Lower lobe of right lung (tissue), 2 donors: ENCODE measurements at regions not wholly inside any gene's neighbourhood (a gene's known extent, or its start where the extent isn't known, plus 50 kb on each side); places are given as distances from the start of the nearest gene placed in this dataset.

Experiments used
- ATAC-seq, 2 donors: fragments of 200-7000 bp; cut with Tn5 transposase; one replicate each; pipeline ENCODE4 v1.9.1; 2020 to 2022; ENCODE audit warnings: mild to moderate bottlenecking in 2 of 2, moderate library complexity in 2 of 2
- DNase-seq: peaks from one replicate; pipeline ENCODE4 v3.0.0-alpha.2; 2020
- H3K27ac ChIP-seq: fragments of 200-600 bp; one replicate; pipeline ENCODE4 v1.8.0; 2022
- H3K27me3 ChIP-seq: fragments of 200-600 bp; one replicate; pipeline ENCODE4 v1.8.0; 2022; ENCODE audit warnings: low read depth
- H3K36me3 ChIP-seq: fragments of 200-600 bp; one replicate; pipeline ENCODE4 v1.8.0; 2022; ENCODE audit warnings: mild to moderate bottlenecking
- H3K4me1 ChIP-seq: fragments of 200-600 bp; one replicate; pipeline ENCODE4 v1.8.0; 2022
- H3K4me3 ChIP-seq: fragments of 200-600 bp; one replicate; pipeline ENCODE4 v1.8.0; 2022; ENCODE audit warnings: mild to moderate bottlenecking
- H3K9me3 ChIP-seq: fragments of 200-600 bp; one replicate; pipeline ENCODE4 v1.8.0; 2022
- intact Hi-C: fragments of 100-400 bp; cut with DNase I; formaldehyde crosslinking; loops from one replicate; pipeline ENCODE4 v1.11.0; 2022
- TF ChIP-seq, protein P1 (sequence below): fragments of 200-600 bp; IDR thresholded peaks from one replicate; pipeline ENCODE4 v1.8.0; 2022; ENCODE audit warnings: antibody characterized with exemption, mild to moderate bottlenecking
- donor health status: DM: no; HTN: yes; CAD: no; lungs with severe emphysema.

DNA sequence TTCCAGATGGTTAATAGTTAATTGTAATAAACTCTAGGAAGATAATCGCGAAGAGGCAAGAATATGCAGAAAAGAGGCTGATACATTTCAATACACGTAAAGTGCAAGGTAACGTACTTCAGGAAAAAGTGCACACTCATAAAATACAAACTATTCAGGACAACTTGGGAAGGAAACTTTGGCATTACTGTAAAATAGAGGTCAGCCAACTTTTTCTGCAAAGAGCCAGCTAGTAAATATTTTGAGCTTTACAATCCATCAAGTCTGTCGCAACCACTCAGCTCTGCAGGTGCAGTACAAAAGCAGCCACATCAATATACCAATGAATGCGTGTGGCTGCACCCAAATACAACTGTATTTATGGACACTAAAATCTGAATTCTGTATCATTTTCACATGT, 51.6 kb upstream of the THUMPD3 start:
- no peak overlapping the region for H3K27ac ChIP-seq
- no peak overlapping the region for H3K4me3 ChIP-seq
- H3K36me3 ChIP-seq, result no peaks in the 10 kb centered on the region
- H3K9me3 ChIP-seq, result no peaks in the 10 kb centered on the region
- TF ChIP-seq, protein P1, sequence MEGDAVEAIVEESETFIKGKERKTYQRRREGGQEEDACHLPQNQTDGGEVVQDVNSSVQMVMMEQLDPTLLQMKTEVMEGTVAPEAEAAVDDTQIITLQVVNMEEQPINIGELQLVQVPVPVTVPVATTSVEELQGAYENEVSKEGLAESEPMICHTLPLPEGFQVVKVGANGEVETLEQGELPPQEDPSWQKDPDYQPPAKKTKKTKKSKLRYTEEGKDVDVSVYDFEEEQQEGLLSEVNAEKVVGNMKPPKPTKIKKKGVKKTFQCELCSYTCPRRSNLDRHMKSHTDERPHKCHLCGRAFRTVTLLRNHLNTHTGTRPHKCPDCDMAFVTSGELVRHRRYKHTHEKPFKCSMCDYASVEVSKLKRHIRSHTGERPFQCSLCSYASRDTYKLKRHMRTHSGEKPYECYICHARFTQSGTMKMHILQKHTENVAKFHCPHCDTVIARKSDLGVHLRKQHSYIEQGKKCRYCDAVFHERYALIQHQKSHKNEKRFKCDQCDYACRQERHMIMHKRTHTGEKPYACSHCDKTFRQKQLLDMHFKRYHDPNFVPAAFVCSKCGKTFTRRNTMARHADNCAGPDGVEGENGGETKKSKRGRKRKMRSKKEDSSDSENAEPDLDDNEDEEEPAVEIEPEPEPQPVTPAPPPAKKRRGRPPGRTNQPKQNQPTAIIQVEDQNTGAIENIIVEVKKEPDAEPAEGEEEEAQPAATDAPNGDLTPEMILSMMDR, result no peak
- intact Hi-C loops, result no loop called here
- DNase-seq (no peak), ATAC-seq (peak; percentile 43 to 53)
- H3K27me3 ChIP-seq, result no peaks in the 10 kb centered on the region
- H3K4me1 ChIP-seq, result no peaks in the 10 kb centered on the region
